ENCODE measurements at regions not wholly inside any gene's neighbourhood (a gene's known extent, or its start where the extent isn't known, plus 50 kb on each side); places are given as distances from the start of the nearest gene placed in this dataset.

GRCh38 chr6:165159460-165159859, 149.9 kb downstream of the C6orf118 start:
- TF ChIP-seq CTCF (IDR thresholded peaks at IDR 0.05) (no peak), EP300 (IDR thresholded peaks at IDR 0.05) (no peak), POLR2A (IDR thresholded peaks at IDR 0.05) (no peak)
